ENCODE measurements at regions not wholly inside any gene's neighbourhood (a gene's known extent, or its start where the extent isn't known, plus 50 kb on each side); places are given as distances from the start of the nearest gene placed in this dataset.
A peak's percentile ranks its signal among the peaks of the same experiment; 100 is the strongest.

GRCh38 chr11:110764485-110764884 lies 52.2 kb upstream of the ARHGAP20 start:
- no peaks in the 10 kb centered on the region for H3K36me3 ChIP-seq
- ATAC-seq: no peak
- no peaks in the 10 kb centered on the region for H3K9me3 ChIP-seq
- H3K4me1 ChIP-seq: peaks cover 0 to 27% (median 7%) of the 10 kb centered on the region in 4 donors
- no peaks in the 10 kb centered on the region for H3K27me3 ChIP-seq
- WGBS (ENCODE audit: insufficient coverage, low coverage, low lambda C conversion rate, missing lambda C conversion rate): 100% methylated on average over 1 of the region's 1 CpG
- DNase-seq: no peak
- no peak overlapping the region for H3K4me3 ChIP-seq
- intact Hi-C loops (cut with DNase I): no loop called here
- no peak overlapping the region for H3K27ac ChIP-seq
- TF ChIP-seq, protein P1, sequence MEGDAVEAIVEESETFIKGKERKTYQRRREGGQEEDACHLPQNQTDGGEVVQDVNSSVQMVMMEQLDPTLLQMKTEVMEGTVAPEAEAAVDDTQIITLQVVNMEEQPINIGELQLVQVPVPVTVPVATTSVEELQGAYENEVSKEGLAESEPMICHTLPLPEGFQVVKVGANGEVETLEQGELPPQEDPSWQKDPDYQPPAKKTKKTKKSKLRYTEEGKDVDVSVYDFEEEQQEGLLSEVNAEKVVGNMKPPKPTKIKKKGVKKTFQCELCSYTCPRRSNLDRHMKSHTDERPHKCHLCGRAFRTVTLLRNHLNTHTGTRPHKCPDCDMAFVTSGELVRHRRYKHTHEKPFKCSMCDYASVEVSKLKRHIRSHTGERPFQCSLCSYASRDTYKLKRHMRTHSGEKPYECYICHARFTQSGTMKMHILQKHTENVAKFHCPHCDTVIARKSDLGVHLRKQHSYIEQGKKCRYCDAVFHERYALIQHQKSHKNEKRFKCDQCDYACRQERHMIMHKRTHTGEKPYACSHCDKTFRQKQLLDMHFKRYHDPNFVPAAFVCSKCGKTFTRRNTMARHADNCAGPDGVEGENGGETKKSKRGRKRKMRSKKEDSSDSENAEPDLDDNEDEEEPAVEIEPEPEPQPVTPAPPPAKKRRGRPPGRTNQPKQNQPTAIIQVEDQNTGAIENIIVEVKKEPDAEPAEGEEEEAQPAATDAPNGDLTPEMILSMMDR (IDR thresholded peaks at IDR 0.05): no peak
- TF ChIP-seq POLR2A (IDR thresholded peaks at IDR 0.05): no peak

- Histone ChIP-seq H3K27ac (peak overlapping the region; percentile 20 to 79 (median 48)), H3K4me1 (peaks cover 0 to 27% (median 7%) of the 10 kb centered on the region in 4 donors), H3K36me3 (no peaks in the 10 kb centered on the region), H3K9me3 (no peaks in the 10 kb centered on the region), H3K27me3 (no peaks in the 10 kb centered on the region), H3K4me3 (no peak overlapping the region)
- peak; percentile 83 to 92 (median 89) for DNase-seq
- peak; percentile 93 to 97 (median 96) for ATAC-seq
- intact Hi-C loops (cut with DNase I): no loop called here
- TF ChIP-seq, protein P1 (IDR thresholded peaks at IDR 0.05): no peak
- no peak for TF ChIP-seq POLR2A (IDR thresholded peaks at IDR 0.05)
- WGBS (ENCODE audit: insufficient coverage, low coverage, low lambda C conversion rate, missing lambda C conversion rate): 34% methylated on average over 2 of the region's 2 CpGs
These were observed 51.2 kb upstream of the ARHGAP20 start for GRCh38 chr11:110763249-110764011.

GRCh38 chr11:110762590-110762989 lies 50.4 kb upstream of the ARHGAP20 start:
- no peak overlapping the region for H3K4me3 ChIP-seq
- H3K4me1 ChIP-seq: peaks cover 0 to 27% (median 7%) of the 10 kb centered on the region in 4 donors
- TF ChIP-seq, protein P1 (IDR thresholded peaks at IDR 0.05): no peak
- no peak for TF ChIP-seq POLR2A (IDR thresholded peaks at IDR 0.05)
- peak overlapping the region in 2 of 3 donors; percentile 28 to 79 for H3K27ac ChIP-seq
- 33% methylated on average over 2 of the region's 2 CpGs for WGBS (ENCODE audit: insufficient coverage, low coverage, low lambda C conversion rate, missing lambda C conversion rate)
- intact Hi-C loops (cut with DNase I): no loop called here
- H3K36me3 ChIP-seq: no peaks in the 10 kb centered on the region
- no peaks in the 10 kb centered on the region for H3K27me3 ChIP-seq
- DNase-seq (no peak), ATAC-seq (peak in 2 of 4 donors; percentile 4 to 19)
- no peaks in the 10 kb centered on the region for H3K9me3 ChIP-seq

Small RNA genes in the stretch of these regions (small RNA-seq; reads per million reads assigned to genes)
- gene AP002963.1 (0 reads per million in 2 experiments), gene RNA5SP350 (0 reads per million in 2 experiments)
